ENCODE measurements at regions not wholly inside any gene's neighbourhood (a gene's known extent, or its start where the extent isn't known, plus 50 kb on each side); places are given as distances from the start of the nearest gene placed in this dataset.
A peak's percentile ranks its signal among the peaks of the same experiment; 100 is the strongest.

GRCh38 chr5:120007598-120007997, 378.2 kb downstream of the FAM170A start:
- DNase-seq (ENCODE audit: low read depth in 2 of 2), result no peak

GRCh38 chr5:120012431-120012830, 383.1 kb downstream of the FAM170A start:
- DNase-seq (ENCODE audit: low read depth in 2 of 2), result no peak

GRCh38 chr5:120014535-120014934, 385.2 kb downstream of the FAM170A start:
- no peak for DNase-seq (ENCODE audit: low read depth in 2 of 2)

GRCh38 chr5:120016717-120017382, 387.5 kb downstream of the FAM170A start:
- no peak for DNase-seq (ENCODE audit: low read depth in 2 of 2)

GRCh38 chr5:120017513-120017912, 388.2 kb downstream of the FAM170A start:
- DNase-seq (ENCODE audit: low read depth in 2 of 2), result no peak

DNA sequence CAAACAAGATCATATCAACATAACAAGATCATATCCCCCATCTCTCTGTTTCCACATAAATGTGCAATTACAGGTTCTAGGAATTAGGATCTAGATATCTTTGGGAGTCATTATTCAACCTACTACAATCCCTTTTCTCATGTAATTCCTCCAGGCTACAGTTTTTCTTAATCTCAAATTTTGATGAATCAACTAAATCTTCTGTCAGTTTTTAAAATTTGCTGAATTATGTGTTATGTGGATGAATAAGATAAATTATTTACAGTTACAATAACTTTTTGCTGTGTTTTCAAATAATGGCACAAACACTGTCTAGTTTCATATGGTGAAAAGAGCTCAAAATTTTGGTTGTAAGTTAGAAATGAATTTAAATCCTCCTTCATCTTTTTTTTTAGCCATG, 405.8 kb downstream of the FAM170A start:
- DNase-seq (ENCODE audit: low read depth in 2 of 2), result no peak

- no peak for DNase-seq (ENCODE audit: low read depth in 2 of 2)
Measured at GRCh38 chr5:120035815-120036577, 406.6 kb downstream of the FAM170A start.

DNA sequence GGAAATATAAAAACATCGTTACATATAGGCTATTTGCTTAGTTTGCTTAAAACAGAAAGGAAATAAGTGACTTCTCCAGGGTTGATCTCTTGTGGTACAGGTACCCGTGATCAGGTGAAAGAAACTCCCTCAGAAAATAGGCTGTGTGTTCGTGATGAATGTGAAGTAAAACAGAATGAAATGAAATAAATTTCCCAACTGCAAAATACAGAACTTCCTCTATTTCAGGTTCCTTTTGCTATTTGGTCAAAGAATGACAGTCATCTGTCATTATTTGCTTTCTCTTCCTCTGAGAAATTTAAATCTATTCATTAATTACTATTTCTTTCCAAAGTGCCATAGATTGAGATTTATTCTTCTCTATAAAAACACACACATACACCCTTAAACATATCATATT, 408.1 kb downstream of the FAM170A start:
- no peak for DNase-seq (ENCODE audit: low read depth in 2 of 2)

- DNase-seq (ENCODE audit: low read depth in 2 of 2), result no peak
Measured at GRCh38 chr5:120039111-120039510, 409.8 kb downstream of the FAM170A start.

DNA sequence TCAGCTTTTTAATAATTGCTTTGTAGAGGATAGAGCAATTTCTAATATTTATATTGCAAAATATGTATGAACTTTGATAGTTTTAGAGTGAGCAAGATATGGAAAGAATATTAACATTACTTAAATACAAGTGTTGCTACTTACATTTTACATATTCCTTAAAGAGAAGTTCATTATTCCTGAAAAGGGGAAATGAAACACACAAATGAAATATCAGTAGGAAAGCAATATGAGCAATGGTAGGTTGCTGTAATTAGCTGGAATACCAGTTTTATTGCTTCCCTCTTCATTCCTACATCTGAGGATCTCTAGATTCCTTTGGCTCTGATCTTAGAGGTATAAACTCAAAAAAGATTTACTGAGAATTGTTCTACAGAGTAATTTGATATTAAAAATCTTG, 414.1 kb downstream of the FAM170A start:
- DNase-seq (ENCODE audit: low read depth in 2 of 2), result no peak

DNA sequence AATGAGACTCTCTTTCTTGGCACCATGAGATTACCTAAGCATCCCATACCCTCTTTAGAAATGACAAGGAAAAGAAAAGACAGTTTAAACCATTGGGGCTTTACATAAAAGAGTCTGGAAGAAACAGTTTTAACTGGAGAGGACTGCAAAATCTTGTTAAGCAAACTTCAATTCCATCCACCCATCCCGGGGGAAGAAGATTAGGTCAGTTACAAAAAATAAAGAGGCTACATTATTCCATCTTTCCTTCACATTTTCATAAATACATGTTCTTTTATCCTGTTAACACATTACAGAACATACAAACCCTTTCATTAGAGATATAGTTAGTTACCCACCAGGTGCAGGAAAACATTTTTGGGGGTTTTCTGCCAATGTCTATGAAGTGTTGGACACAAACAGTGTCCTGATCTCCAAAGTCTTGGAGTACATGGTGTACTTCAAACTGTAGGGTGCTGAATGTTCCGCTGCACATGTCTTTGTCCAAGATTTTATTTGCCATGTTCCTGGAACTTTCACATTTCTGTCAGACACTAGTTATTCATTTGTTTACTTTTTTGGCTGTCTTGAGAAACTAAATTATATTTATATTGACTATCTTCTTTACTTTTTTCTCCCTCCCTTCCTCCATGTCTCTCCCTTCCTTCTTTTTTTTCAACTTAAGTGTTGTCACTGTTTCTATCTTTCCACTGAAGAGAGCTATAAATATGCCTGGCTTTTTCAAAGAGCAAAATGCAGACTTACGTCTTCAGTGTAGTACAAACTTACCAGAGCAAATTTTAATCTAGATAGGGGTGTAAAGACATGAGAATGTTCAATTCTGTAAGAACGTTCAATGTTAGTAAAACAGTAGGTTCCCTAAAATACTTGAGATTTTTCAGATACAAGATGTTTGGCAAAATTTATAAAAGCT, 410.9 kb upstream of the PRR16 start:
- DNase-seq (ENCODE audit: low read depth in 2 of 2), result no peak

DNA sequence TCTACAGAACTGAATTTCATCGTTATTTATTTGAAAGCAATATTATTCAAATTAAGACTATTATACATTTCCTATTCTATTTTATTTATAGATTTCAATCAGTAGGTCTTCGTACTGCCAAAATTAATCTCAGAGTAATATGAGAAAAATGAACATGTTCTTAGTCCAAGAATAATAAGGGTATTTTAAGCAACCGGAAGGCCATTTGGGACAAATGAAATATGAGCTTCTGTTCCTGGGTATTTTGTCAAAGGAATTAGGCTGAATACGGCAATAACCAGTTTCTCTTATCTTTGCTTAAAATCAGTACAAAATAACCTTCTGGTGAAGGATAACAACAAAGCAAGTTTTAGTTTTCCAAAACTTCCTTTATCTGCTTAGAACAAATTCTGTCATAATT, 410.3 kb upstream of the PRR16 start:
- no peak for DNase-seq (ENCODE audit: low read depth in 2 of 2)

DNA sequence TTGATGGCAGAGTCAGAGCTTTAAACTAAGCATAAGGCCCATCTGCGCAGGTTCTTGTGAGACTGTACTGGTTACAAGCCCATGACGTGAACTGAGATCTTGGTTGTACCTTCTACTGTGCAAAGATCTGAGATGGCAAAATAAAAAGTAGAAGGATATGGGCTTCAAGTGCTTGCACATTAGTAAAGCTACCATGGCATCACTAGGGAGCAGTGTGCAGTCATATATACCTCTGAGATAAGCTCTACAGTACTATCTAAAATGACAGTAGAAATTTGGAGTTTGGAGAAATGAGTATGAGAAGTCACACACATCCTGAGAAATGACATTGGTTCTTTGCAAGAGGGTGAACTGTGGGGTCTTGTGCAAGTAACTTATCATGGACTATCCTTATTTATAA, 408.2 kb upstream of the PRR16 start:
- peak in 1 of 2 donors; percentile 42 for DNase-seq (ENCODE audit: low read depth in 2 of 2)

- DNase-seq (ENCODE audit: low read depth in 2 of 2), result no peak
Measured at GRCh38 chr5:120062515-120062917, 401.6 kb upstream of the PRR16 start.

- DNase-seq (ENCODE audit: low read depth in 2 of 2), result no peak
Measured at GRCh38 chr5:120072068-120072761, 391.9 kb upstream of the PRR16 start.

GRCh38 chr5:120073722-120074121, 390.4 kb upstream of the PRR16 start:
- no peak for DNase-seq (ENCODE audit: low read depth in 2 of 2)

GRCh38 chr5:120080781-120081180, 383.3 kb upstream of the PRR16 start:
- DNase-seq (ENCODE audit: low read depth in 2 of 2), result no peak

- no peak for DNase-seq (ENCODE audit: low read depth in 2 of 2)
Measured at GRCh38 chr5:120082316-120083068, 381.6 kb upstream of the PRR16 start.

DNA sequence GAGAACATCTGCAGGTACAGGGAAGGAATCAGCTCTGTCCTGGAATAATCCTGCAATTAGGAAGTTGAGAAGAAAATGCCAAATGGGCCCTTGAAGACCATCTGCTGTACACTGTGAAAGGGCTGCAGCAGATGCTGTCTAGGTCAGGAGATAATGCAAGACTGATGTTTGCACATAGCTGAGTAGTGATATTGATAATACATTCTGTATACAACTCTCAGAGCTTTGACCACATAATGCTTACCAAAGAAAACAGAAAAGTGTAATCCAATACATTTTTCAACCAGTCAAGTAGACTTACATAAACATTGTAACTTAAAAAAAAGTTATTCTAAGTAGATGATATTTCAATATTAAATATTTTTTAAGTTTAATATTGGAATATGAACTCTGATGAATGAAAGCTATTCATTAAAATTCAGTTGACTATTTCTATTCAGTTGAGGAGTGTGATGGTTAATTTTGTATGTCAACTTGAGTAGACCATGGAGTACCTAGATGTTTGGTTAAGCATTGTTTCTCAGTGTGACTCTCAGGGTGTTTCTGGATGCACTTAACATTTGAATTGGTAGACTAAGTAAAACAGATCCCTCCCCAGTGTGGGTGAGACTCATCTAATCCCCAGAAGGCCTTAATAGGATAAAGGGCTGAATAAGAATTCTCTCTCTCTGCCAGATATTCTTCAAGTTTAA, 380.1 kb upstream of the PRR16 start:
- no peak for DNase-seq (ENCODE audit: low read depth in 2 of 2)

DNA sequence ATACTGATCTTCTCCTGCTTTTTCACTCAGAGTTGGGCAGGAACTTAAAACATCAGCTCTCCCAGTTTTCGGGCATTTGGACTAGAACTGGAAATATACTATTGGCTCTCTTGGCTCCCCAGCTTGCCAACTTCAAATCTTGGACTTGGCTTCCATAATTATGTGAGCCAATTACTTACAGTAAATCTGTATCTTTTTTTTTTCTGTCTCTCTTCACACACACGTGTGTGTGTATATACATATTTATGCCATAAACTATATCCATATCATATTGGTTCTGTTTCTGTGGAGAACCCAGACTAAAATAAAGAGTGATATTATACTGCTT, 379.6 kb upstream of the PRR16 start:
- no peak for DNase-seq (ENCODE audit: low read depth in 2 of 2)
